ENCODE measurements at regions not wholly inside any gene's neighbourhood (a gene's known extent, or its start where the extent isn't known, plus 50 kb on each side); places are given as distances from the start of the nearest gene placed in this dataset.

GRCh38 chr18:45232061-45232460, 383.2 kb upstream of the SLC14A2 start:
- H3K9me3 ChIP-seq (ENCODE audit: insufficient read depth, low read depth, low read length), result peaks cover 2% of the 10 kb centered on the region
- H3K9ac ChIP-seq (ENCODE audit: low read length), result no peak overlapping the region
- Mint-ChIP-seq H3K4me1 (ENCODE audit: low read depth, unreplicated experiment) (peaks cover 8% of the 10 kb centered on the region), H3K4me3 (ENCODE audit: unreplicated experiment) (no peak overlapping the region), H3K9me3 (ENCODE audit: unreplicated experiment) (no peaks in the 10 kb centered on the region), H3K27ac (ENCODE audit: unreplicated experiment) (no peak overlapping the region), H3K36me3 (ENCODE audit: low read depth, unreplicated experiment) (no peaks in the 10 kb centered on the region), H3K27me3 (ENCODE audit: low read depth, unreplicated experiment) (peaks cover 8% of the 10 kb centered on the region)
- FAIRE-seq (no peak), DNase-seq (ENCODE audit: low read depth) (no peak)
- H3K79me2 ChIP-seq (ENCODE audit: insufficient read depth, low read length), result no peaks in the 10 kb centered on the region
- TF ChIP-seq EZH2 (IDR thresholded peaks at IDR 0.05; ENCODE audit: insufficient read depth, low read length), result no peak
- TF ChIP-seq, protein P1, sequence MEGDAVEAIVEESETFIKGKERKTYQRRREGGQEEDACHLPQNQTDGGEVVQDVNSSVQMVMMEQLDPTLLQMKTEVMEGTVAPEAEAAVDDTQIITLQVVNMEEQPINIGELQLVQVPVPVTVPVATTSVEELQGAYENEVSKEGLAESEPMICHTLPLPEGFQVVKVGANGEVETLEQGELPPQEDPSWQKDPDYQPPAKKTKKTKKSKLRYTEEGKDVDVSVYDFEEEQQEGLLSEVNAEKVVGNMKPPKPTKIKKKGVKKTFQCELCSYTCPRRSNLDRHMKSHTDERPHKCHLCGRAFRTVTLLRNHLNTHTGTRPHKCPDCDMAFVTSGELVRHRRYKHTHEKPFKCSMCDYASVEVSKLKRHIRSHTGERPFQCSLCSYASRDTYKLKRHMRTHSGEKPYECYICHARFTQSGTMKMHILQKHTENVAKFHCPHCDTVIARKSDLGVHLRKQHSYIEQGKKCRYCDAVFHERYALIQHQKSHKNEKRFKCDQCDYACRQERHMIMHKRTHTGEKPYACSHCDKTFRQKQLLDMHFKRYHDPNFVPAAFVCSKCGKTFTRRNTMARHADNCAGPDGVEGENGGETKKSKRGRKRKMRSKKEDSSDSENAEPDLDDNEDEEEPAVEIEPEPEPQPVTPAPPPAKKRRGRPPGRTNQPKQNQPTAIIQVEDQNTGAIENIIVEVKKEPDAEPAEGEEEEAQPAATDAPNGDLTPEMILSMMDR (IDR thresholded peaks at IDR 0.05; ENCODE audit: insufficient read depth, low read depth, low read length), result no peak
- no peaks in the 10 kb centered on the region for H3K27me3 ChIP-seq (ENCODE audit: insufficient read depth, low read length)
- no peak overlapping the region for H2AFZ ChIP-seq (ENCODE audit: low read depth, low read length)
- no peaks in the 10 kb centered on the region for H4K20me1 ChIP-seq (ENCODE audit: insufficient read depth, low read length)
- H3K4me3 ChIP-seq (ENCODE audit: insufficient read depth, low read depth, low read length), result no peak overlapping the region
- H3K27ac ChIP-seq (ENCODE audit: low read depth, low read length), result no peak overlapping the region
- H3K4me1 ChIP-seq (ENCODE audit: insufficient read depth, low read length), result no peaks in the 10 kb centered on the region
- H3K36me3 ChIP-seq (ENCODE audit: insufficient read depth, low read length), result no peaks in the 10 kb centered on the region
- no peak overlapping the region for H3K4me2 ChIP-seq (ENCODE audit: low read length)

DNA sequence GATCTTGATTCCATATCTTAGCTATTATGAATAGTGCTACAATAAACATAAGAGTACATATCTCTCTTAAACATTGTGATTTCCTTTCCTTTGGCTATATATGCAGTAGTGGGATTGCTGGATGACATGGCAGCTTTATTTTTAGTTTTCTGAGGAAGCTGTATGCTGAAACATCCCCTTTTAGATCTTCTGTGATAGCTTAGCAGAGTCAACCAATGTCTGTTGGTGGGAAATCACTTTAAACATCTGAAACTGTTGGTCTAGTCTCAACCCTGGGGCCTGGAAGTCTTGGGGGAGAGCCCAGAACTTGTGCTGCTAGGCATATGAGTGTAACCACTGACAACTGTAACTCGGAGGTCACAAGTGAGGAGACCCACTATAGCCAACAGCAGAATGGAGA, 378.6 kb upstream of the SLC14A2 start:
- TF ChIP-seq EZH2 (IDR thresholded peaks at IDR 0.05; ENCODE audit: insufficient read depth, low read length), result no peak
- TF ChIP-seq, protein P1 (IDR thresholded peaks at IDR 0.05; ENCODE audit: insufficient read depth, low read depth, low read length), result no peak
- Histone ChIP-seq H3K4me1 (ENCODE audit: insufficient read depth, low read length) (no peaks in the 10 kb centered on the region), H3K4me2 (ENCODE audit: low read length) (no peak overlapping the region), H3K4me3 (ENCODE audit: insufficient read depth, low read depth, low read length) (no peak overlapping the region), H2AFZ (ENCODE audit: low read depth, low read length) (no peak overlapping the region), H3K79me2 (ENCODE audit: insufficient read depth, low read length) (no peaks in the 10 kb centered on the region), H3K9me3 (ENCODE audit: insufficient read depth, low read depth, low read length) (no peaks in the 10 kb centered on the region), H3K27me3 (ENCODE audit: insufficient read depth, low read length) (no peaks in the 10 kb centered on the region), H3K27ac (ENCODE audit: low read depth, low read length) (no peak overlapping the region), H3K9ac (ENCODE audit: low read length) (no peak overlapping the region), H3K36me3 (ENCODE audit: insufficient read depth, low read length) (no peaks in the 10 kb centered on the region), H4K20me1 (ENCODE audit: insufficient read depth, low read length) (no peaks in the 10 kb centered on the region)
- H3K27ac Mint-ChIP-seq (ENCODE audit: unreplicated experiment), result no peak overlapping the region
- H3K36me3 Mint-ChIP-seq (ENCODE audit: low read depth, unreplicated experiment), result no peaks in the 10 kb centered on the region
- DNase-seq (ENCODE audit: low read depth), result no peak
- H3K27me3 Mint-ChIP-seq (ENCODE audit: low read depth, unreplicated experiment), result peaks cover 2% of the 10 kb centered on the region
- FAIRE-seq, result no peak
- H3K9me3 Mint-ChIP-seq (ENCODE audit: unreplicated experiment), result no peaks in the 10 kb centered on the region
- peaks cover 6% of the 10 kb centered on the region for H3K4me1 Mint-ChIP-seq (ENCODE audit: low read depth, unreplicated experiment)
- H3K4me3 Mint-ChIP-seq (ENCODE audit: unreplicated experiment), result no peak overlapping the region

DNA sequence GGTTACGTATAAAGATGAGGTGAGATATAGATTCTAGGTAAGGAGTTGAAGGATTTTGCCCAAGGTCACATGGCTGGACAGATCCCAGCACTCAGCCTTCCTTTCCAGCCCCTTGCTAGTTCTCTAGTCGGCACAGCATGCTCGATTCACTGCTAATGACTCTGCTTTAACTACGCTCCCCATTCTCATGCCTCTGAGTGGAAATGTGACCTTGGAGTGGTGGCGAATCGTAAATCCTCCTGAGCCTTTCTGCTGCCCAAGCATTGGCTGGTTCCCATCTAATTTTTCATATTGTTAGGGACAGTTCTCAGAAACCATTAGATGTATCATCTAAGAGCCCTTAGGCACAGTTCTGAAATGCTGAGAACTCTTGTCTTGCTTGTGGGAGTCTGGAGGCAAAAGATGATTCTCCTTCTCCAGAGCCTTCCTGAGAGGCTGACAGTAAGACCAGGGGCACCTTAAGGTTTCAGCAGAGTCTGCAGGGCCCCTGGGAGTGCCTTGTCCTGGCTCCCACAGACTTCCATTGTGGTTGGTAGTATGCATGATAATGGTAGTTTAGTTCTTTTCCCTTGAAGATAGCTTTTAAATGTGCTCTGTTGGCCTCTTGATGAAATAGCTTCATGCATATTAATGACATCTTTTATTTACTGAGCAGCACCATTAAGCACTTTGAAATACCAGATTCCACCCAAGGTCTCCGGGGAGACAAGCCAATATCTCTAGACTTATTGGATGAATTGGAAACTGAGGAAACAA, 377.8 kb upstream of the SLC14A2 start:
- no peak overlapping the region for H3K27ac ChIP-seq (ENCODE audit: low read depth, low read length)
- no peak overlapping the region for H3K27ac Mint-ChIP-seq (ENCODE audit: unreplicated experiment)
- H3K36me3 Mint-ChIP-seq (ENCODE audit: low read depth, unreplicated experiment), result no peaks in the 10 kb centered on the region

More for the DNA sequence above, 377.8 kb upstream of the SLC14A2 start:
- H3K4me1 Mint-ChIP-seq (ENCODE audit: low read depth, unreplicated experiment), result no peaks in the 10 kb centered on the region
- Histone ChIP-seq H3K4me3 (ENCODE audit: insufficient read depth, low read depth, low read length) (no peak overlapping the region), H3K9ac (ENCODE audit: low read length) (no peak overlapping the region), H3K27me3 (ENCODE audit: insufficient read depth, low read length) (no peaks in the 10 kb centered on the region), H3K4me2 (ENCODE audit: low read length) (no peak overlapping the region), H3K4me1 (ENCODE audit: insufficient read depth, low read length) (no peaks in the 10 kb centered on the region), H4K20me1 (ENCODE audit: insufficient read depth, low read length) (no peaks in the 10 kb centered on the region), H3K79me2 (ENCODE audit: insufficient read depth, low read length) (no peaks in the 10 kb centered on the region), H2AFZ (ENCODE audit: low read depth, low read length) (no peak overlapping the region), H3K9me3 (ENCODE audit: insufficient read depth, low read depth, low read length) (no peaks in the 10 kb centered on the region), H3K36me3 (ENCODE audit: insufficient read depth, low read length) (no peaks in the 10 kb centered on the region)
- H3K4me3 Mint-ChIP-seq (ENCODE audit: unreplicated experiment), result no peak overlapping the region
- DNase-seq (ENCODE audit: low read depth) (no peak), FAIRE-seq (no peak)
- no peaks in the 10 kb centered on the region for H3K9me3 Mint-ChIP-seq (ENCODE audit: unreplicated experiment)
- TF ChIP-seq, protein P1 (IDR thresholded peaks at IDR 0.05; ENCODE audit: insufficient read depth, low read depth, low read length), result no peak
- TF ChIP-seq EZH2 (IDR thresholded peaks at IDR 0.05; ENCODE audit: insufficient read depth, low read length), result no peak
- H3K27me3 Mint-ChIP-seq (ENCODE audit: low read depth, unreplicated experiment), result peaks cover 2% of the 10 kb centered on the region

All from astrocyte (in vitro differentiated cells and primary cell).